PC-9 (cell line): ENCODE measurements at regions not wholly inside any gene's neighbourhood (a gene's known extent, or its start where the extent isn't known, plus 50 kb on each side); places are given as distances from the start of the nearest gene placed in this dataset.

ENCODE experiments used
- BruUV-seq: library from RNA; stranded (reverse); fragments of 400-500 nt; replicated peaks from 2 replicates; lab custom pipeline; 2021; lab: Mats Ljungman, UMichigan
- CTCF ChIA-PET: fragments of 300-600 bp; sonication (Branson Sonifier 250); formaldehyde crosslinking; loops from one replicate; lab custom pipeline; 2022; ENCODE audit warnings: antibody characterized with exemption; lab: Charles Lee
- POLR2A ChIA-PET: fragments of 300-600 bp; sonication (Branson Sonifier 250); formaldehyde crosslinking; loops from one replicate; lab custom pipeline; 2022; ENCODE audit warnings: antibody characterized with exemption; ENCODE audit not compliant: unreplicated experiment; lab: Charles Lee
- DNase-seq, 2 experiments: peaks; one replicate each; pipeline versions ENCODE4 v3.0.0 to v3.0.0-alpha.2; 2015 to 2022; ENCODE audit warnings: mixed read lengths in 1 of 2
- H2AFZ ChIP-seq: fragments of 200-600 bp; sonication (generic); 2 replicates; pipeline ENCODE4 v1.8.1; 2017; ENCODE audit warnings: antibody characterized with exemption
- H3F3A ChIP-seq: fragments of 200-600 bp; sonication (generic); 2 replicates; pipeline ENCODE4 v1.8.1; 2017; ENCODE audit warnings: antibody characterized with exemption, mild to moderate bottlenecking, low read depth; ENCODE audit not compliant: insufficient read depth
- H3K27ac ChIP-seq: fragments of 200-600 bp; sonication (generic); 2 replicates; pipeline ENCODE4 v1.6.1; 2016; ENCODE audit warnings: mixed run types
- H3K27me3 ChIP-seq: fragments of 200-600 bp; sonication (generic); 2 replicates; pipeline ENCODE4 v1.6.1; 2016; ENCODE audit warnings: low read depth, mixed run types; ENCODE audit not compliant: insufficient read depth
- H3K36me3 ChIP-seq: fragments of 200-600 bp; sonication (generic); 2 replicates; pipeline ENCODE4 v1.6.1; 2016; ENCODE audit warnings: low read depth, mixed run types
- H3K4me1 ChIP-seq: fragments of 200-600 bp; sonication (generic); replicated peaks from 2 replicates; pipeline ENCODE4 v1.6.1; 2016; ENCODE audit warnings: mixed run types; ENCODE audit not compliant: insufficient read depth
- H3K4me2 ChIP-seq: fragments of 200-600 bp; sonication (generic); 2 replicates; pipeline ENCODE4 v1.6.1; 2017; ENCODE audit warnings: mixed run types
- H3K4me3 ChIP-seq: fragments of 200-600 bp; sonication (generic); 2 replicates; pipeline ENCODE4 v1.6.1; 2016; ENCODE audit warnings: mixed run types
- H3K79me2 ChIP-seq: fragments of 200-600 bp; sonication (generic); 2 replicates; pipeline ENCODE4 v1.6.1; 2017; ENCODE audit warnings: low read depth, mixed run types
- H3K9me2 ChIP-seq: fragments of 200-600 bp; sonication (generic); 2 replicates; pipeline ENCODE4 v1.8.1; 2017; ENCODE audit warnings: mild to moderate bottlenecking; ENCODE audit not compliant: insufficient read depth
- H3K9me3 ChIP-seq: fragments of 200-600 bp; sonication (generic); 2 replicates; pipeline ENCODE4 v1.8.1; 2016; ENCODE audit warnings: low read depth; ENCODE audit not compliant: insufficient read depth
- H4K20me1 ChIP-seq: fragments of 200-600 bp; sonication (generic); 2 replicates; pipeline ENCODE4 v1.8.1; 2017; ENCODE audit not compliant: insufficient read depth
- CTCF ChIP-seq: fragments of 200-600 bp; sonication (generic); conservative IDR thresholded peaks from 2 replicates; pipeline ENCODE4 v1.6.1; 2017; ENCODE audit warnings: mixed run types, antibody characterized with exemption, mild to moderate bottlenecking, moderate library complexity
- EZH2 ChIP-seq: fragments of 200-600 bp; sonication (generic); IDR thresholded peaks from 2 replicates; pipeline ENCODE4 v1.8.0; 2017; ENCODE audit warnings: antibody characterized with exemption, low read depth
- intact Hi-C: fragments of 100-400 bp; cut with micrococcal nuclease; formaldehyde crosslinking; loops from one replicate; pipeline ENCODE4 v1.10.0; 2022; ENCODE audit not compliant: unreplicated experiment

- TF ChIP-seq EZH2: no peak
- no peak for TF ChIP-seq CTCF
- H3K4me3 ChIP-seq: no peak overlapping the region
- no peaks in the 10 kb centered on the region; the same call in 1 of the 2 replicates for H3F3A ChIP-seq
- H3K36me3 ChIP-seq: no peaks in the 10 kb centered on the region
- DNase-seq: no peak
- H3K9me3 ChIP-seq: no peaks in the 10 kb centered on the region
- no peak overlapping the region for H3K27ac ChIP-seq
- intact Hi-C loops: no loop called here
- no peaks in the 10 kb centered on the region for H3K4me1 ChIP-seq
- H3K9me2 ChIP-seq: no peaks in the 10 kb centered on the region
- H3K4me2 ChIP-seq: no peak overlapping the region
- no peaks in the 10 kb centered on the region for H4K20me1 ChIP-seq
- H3K27me3 ChIP-seq: no peaks in the 10 kb centered on the region
- BruUV-seq: no TSS peak
- CTCF ChIA-PET: no interaction called here
- no peak overlapping the region for H2AFZ ChIP-seq
- no peaks in the 10 kb centered on the region for H3K79me2 ChIP-seq
- POLR2A ChIA-PET: no interaction called here
Observed at GRCh38 chr2:61714210-61714609, 139.7 kb downstream of the FAM161A start.

GRCh38 chr2:61713457-61713856 lies 140.4 kb downstream of the FAM161A start:
- DNase-seq: no peak
- H3K4me2 ChIP-seq: no peak overlapping the region
- H2AFZ ChIP-seq: no peak overlapping the region
- no peaks in the 10 kb centered on the region for H3K4me1 ChIP-seq
- no peaks in the 10 kb centered on the region for H3K79me2 ChIP-seq
- intact Hi-C loops: no loop called here
- no peaks in the 10 kb centered on the region for H4K20me1 ChIP-seq
- H3F3A ChIP-seq: no peaks in the 10 kb centered on the region; the same call in 1 of the 2 replicates
- POLR2A ChIA-PET: no interaction called here
- CTCF ChIA-PET: no interaction called here
- no peak overlapping the region for H3K27ac ChIP-seq
- no peaks in the 10 kb centered on the region for H3K9me2 ChIP-seq
- H3K27me3 ChIP-seq: no peaks in the 10 kb centered on the region
- no peaks in the 10 kb centered on the region for H3K36me3 ChIP-seq
- H3K9me3 ChIP-seq: no peaks in the 10 kb centered on the region
- BruUV-seq: no TSS peak
- TF ChIP-seq CTCF (no peak), EZH2 (no peak)
- H3K4me3 ChIP-seq: no peak overlapping the region

GRCh38 chr2:61712060-61712459 lies 141.8 kb downstream of the FAM161A start:
- Histone ChIP-seq H2AFZ (no peak overlapping the region), H3K79me2 (no peaks in the 10 kb centered on the region), H3K4me3 (no peak overlapping the region), H3K4me2 (no peak overlapping the region), H3K27ac (no peak overlapping the region), H3K9me3 (no peaks in the 10 kb centered on the region), H4K20me1 (no peaks in the 10 kb centered on the region), H3K27me3 (no peaks in the 10 kb centered on the region), H3K36me3 (no peaks in the 10 kb centered on the region), H3K9me2 (no peaks in the 10 kb centered on the region), H3K4me1 (0 out of 2 replicates have a peak, but pooled peaks cover 9% of the 10 kb centered on the region), H3F3A (peaks cover 6% of the 10 kb centered on the region)
- ChIA-PET CTCF (no interaction called here), POLR2A (no interaction called here)
- no TSS peak for BruUV-seq
- no peak for DNase-seq
- intact Hi-C loops: no loop called here
- TF ChIP-seq EZH2 (no peak), CTCF (no peak)
